ENCODE measurements at regions not wholly inside any gene's neighbourhood (a gene's known extent, or its start where the extent isn't known, plus 50 kb on each side); places are given as distances from the start of the nearest gene placed in this dataset.
A peak's percentile ranks its signal among the peaks of the same experiment; 100 is the strongest.
"Not testable (repeated sequence)": the region's sequence is repeated elsewhere in the genome, so short reads cannot be mapped to it uniquely, and the experiment has no call there.

DNA sequence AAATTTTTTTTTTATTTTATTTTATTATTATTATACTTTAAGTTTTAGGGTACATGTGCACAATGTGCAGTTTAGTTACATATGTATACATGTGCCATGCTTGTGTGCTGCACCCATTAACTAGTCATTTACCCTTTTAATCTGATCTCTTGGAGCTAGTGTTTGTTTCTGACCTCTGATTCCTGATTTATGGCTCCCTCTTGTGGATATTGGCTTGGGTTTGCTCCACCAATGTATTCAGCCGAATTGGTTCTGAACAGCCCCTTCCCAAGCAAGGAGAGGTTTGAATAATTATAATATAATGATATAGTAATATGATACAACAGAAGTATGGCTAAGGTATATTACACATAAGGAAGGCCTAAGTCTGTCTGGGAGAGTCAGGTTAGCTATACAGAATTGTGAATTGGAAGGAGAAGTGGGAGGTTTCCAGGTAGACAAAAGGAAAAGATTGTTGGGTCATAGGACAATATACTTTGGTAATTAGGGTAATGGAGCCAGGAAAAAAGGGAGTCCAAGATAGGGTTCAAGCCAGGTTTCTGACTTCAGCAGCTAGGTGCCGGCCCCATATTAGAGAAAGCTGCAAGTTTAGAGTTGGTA is 53.1 kb upstream of the HMCN1 start:
- DNase-seq, result no peak

DNA sequence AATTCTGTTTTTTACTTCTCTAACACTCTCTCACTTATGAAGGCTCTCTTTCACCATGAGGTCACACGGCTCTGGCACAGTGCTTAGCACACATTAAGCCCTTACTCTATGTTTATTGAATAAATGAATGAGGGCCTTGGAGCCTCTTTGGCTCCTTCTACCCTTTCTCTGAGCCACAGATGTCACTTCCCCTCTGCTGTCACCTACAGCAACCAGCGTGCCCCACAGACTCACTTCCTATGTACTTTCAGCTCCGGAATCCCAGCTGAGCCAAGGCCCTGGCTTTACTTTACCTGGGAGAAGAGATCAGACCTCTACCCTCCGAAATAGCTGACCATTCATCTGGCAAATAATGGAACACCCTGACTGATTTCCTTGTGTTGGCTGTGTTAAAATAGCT is 53.7 kb upstream of the HMCN1 start:
- DNase-seq, result no peak

DNA sequence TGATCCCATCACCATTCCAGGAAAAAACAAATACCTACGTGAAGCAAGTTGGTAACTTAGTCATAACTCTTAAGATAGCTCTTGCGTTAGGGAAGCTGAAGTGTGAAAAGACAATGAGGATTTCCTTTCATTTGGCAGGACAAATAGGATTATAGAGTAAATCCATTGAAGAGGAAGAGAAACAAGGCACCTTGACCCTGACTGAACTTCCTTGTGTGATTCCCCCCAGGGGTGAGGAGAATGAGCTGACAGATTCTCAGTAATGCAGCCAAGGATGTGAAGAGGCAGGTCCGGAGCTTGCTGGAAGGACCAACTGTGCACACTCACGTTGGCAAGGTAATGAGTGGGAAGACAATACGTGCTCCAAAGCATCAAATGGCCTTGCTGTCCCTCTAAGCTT is 55.0 kb upstream of the HMCN1 start:
- no peak for DNase-seq

- no peak for DNase-seq
These were observed 57.2 kb upstream of the HMCN1 start for GRCh38 chr1:185676969-185677368.

GRCh38 chr1:185674201-185674600 is 60.0 kb upstream of the HMCN1 start:
- DNase-seq, result no peak

DNA sequence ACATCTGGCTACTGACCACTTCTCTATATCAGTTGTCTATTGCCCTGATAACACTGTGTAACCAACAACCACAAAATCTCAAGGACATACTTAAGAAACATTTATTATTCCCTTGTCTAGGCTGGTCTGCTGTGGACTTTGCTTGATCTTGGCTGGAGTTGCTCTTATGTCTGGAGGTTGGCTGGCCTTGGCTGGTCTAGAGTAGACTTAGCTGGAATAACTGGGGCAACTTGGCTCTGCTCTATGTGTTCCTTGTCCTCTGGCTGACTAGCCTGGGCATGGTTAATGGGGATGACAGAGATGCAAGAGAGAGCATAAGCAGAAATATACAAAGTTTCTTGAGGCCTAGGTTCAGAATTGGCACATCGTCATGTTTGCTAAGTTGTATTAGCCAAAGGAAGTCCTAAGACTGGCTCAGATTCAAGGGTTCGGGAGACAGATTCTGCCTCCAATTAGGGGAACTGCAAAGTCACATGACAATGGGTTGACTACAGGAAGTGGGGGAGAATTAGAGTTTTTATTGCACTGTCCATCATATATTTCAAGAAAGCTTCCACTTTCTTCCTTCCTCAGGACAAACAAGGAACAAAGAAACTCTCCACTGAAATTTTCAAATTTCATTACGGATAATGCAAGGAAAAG is 61.4 kb upstream of the HMCN1 start:
- no peak for DNase-seq

GRCh38 chr1:185670187-185670627 is 64.0 kb upstream of the HMCN1 start:
- peak; percentile 29 for DNase-seq

DNA sequence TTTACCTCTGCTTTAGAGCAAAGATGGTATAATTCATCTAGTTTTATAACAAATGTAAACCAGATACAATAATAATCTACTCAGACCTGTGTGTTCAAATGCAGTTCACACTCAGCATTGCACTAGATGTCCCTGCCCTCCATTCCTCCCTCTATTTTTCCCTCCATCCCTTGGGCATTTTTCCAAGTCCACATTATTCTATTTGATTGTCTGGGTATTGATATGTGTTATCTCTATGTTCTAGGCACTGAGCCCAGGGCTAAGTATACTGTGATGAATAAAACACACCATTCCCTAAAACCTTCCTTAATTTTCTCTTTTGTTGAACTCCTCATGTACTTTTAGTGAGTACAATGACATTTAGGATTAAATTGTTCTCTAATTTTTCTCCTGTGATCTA is 66.2 kb upstream of the HMCN1 start:
- no peak for DNase-seq

- DNase-seq, result no peak
These were observed 67.6 kb upstream of the HMCN1 start for GRCh38 chr1:185666582-185666981.

GRCh38 chr1:185663771-185664296 is 70.4 kb upstream of the HMCN1 start:
- no peak for DNase-seq

DNA sequence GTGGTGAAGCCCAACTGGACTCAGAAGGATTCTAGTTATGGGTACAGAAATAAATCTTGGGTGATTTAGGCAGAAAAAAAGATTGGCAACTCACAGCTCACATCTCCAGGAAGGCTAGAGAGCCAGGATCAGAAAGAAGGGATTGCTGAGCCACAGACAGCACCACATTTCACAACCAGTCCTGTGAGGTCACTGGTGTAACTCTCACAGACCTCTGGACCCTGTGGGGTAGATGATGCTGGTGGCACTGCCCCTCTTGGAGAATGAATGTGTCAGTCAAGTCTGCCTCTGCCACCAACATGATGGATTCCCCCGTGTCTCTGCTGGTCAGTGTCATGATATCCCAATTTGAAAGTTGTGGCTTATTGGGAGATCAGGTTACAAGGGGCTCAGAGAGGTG is 70.9 kb upstream of the HMCN1 start:
- DNase-seq, result no peak

GRCh38 chr1:185661971-185662370 is 72.2 kb upstream of the HMCN1 start:
- no peak for DNase-seq

- DNase-seq, result no peak
These were observed 77.5 kb upstream of the HMCN1 start for GRCh38 chr1:185656663-185657062.

GRCh38 chr1:185654952-185655314 is 79.3 kb upstream of the HMCN1 start:
- no peak for DNase-seq

DNA sequence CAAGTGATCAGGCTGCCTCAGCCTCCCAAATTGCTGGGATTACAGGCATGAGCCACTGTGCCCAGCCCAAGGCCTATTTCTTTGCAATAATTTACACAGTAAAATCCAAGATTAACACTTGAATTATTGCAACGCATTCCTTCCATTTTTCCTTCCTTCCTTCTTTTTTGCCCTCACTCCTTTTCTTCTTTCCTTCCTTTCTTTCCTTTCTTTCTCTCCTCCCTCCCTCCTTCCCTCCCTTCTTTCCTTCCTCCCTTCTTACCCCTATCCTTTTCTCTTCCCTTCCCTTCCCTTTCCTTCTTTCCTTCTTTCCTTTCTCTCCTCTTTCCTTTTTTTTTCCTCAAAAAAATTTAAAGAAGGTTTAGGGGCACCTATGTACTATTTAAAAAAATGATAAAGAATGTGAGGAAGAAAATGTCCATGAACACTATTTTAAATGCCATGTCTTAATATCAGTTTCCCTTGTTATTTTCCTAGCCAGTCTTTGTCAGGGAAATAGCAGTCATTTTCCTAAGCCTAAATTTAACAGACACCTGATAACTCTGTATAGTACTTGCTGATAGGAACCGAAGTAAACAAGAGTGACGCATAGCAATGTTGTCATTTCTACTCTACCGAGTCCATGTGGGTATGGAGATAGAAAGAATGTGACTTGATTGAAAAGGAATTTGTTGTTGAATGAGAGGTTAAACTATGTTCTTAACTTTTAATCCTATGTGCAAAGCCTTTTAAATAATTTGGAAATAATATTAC is 79.8 kb upstream of the HMCN1 start:
- no peak for DNase-seq

DNA sequence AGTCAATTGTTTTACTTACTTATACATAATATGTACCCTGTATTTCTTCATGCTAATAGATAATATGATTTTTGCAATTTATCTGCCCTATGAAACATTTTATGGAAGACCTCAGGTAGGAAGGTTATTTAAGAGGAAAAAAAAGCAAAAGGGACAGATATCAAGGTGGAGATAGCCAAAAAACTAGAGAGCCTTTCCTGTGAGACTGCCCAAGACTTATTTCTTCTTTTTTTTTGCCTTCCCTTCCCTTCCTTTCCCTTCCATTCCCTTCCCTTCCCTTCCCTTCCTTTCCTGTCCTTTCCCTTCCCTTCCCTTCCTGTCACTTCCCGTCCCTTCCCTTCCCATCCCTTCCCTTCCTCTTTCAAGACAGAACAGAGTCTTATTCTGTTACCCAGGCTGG is 80.6 kb upstream of the HMCN1 start:
- DNase-seq, result no peak

GRCh38 chr1:185652348-185652747 is 81.8 kb upstream of the HMCN1 start:
- no peak for DNase-seq

DNA sequence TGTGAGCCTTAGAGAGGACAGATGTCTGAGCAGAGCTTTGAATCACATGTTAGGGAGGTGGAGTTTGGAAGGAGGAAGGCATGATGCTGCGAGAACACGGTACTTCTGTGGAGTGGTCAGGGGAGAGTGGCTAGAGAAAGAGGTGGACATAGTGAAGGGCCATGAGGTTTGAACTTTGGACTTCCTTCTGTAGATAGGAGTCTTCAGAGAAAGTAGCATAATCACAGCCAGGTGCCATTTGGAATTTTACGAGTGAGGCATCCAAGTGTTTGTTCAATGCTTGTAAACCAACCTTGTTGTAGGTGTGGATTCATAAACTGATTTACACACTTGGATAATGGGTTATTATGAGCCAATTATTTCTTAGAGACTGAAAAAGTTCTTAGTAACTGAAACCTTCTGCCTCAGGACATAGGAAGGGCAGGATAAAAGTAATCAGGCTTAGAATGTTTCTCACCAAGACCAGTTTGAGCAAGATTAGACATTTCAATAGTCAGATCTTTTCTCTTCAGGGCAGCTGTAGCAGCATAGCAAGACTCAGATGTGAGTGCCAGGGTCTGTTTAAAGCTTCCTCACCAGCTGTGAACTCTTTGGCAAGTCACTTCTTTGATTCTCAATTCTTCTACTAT is 83.5 kb upstream of the HMCN1 start:
- no peak for DNase-seq

DNA sequence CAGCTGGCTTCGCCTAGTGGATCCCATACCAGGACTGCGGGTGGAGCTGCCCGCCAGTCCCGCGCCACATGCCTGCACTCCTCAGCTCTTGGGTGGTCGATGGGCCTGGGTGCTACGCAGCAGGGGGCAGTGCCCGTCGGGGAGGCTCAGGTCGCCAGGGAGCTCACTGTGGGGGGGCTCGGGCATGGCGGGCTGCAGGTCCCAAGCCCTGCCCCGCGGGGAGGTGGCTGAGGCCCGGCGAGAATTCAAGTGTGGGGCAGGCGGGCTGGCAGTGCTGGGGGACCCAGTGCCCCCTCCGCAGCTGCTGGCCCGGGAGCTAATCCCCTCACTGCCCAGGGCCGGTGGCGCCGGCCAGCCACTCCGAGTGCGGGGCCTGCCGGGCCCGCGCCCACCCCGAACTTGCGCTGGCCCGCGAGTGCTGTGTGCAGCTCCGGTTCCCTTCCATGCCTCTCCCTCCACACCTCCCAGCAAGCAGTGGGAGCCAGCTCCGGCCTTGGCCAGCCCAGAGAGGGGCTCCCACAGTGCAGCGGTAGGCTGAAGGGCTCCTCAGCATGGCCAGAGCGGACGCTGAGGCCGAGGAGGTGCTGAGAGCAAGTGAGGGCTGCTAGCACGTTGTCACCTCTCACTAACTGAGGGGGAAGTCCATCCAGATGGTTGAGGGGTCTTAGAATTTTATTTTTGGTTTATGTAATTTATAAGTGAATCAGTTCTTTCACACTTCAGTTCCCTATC is 85.2 kb upstream of the HMCN1 start:
- no peak for DNase-seq

GRCh38 chr1:185647597-185648267 is 86.5 kb upstream of the HMCN1 start:
- not testable (repeated sequence) for DNase-seq

GRCh38 chr1:185646202-185646683 is 87.9 kb upstream of the HMCN1 start:
- no peak for DNase-seq

DNA sequence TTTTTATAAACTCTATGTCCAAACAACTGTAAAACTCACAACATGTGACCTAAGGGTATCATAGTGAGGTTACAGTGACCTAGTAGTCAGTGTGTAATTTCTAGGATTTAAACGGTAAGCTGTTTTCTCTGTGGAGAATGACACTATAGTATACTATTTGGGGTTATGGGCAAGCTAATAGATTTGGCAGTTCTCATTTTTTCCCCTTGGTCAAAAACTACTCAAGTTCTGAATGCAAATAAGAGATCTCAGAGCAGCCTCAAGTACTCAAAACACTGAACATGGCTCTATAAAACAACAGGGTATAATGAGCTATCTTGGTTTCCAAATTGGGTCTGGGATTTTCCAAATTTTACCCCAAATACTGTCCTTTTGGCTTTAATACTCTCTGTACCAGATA is 88.5 kb upstream of the HMCN1 start:
- DNase-seq, result no peak
